H1 (cell line): ENCODE measurements at regions not wholly inside any gene's neighbourhood (a gene's known extent, or its start where the extent isn't known, plus 50 kb on each side); places are given as distances from the start of the nearest gene placed in this dataset.

Experiments used
- CTCF ChIA-PET: fragments of 300-600 bp; sonication (Branson Sonifier 250); formaldehyde crosslinking; loops from one replicate; lab custom pipeline; 2021; ENCODE audit not compliant: partially characterized antibody; lab: Charles Lee
- POLR2A ChIA-PET: fragments of 300-600 bp; sonication (Branson Sonifier 250); formaldehyde crosslinking; loops from one replicate; lab custom pipeline; 2021; ENCODE audit warnings: inconsistent platforms; ENCODE audit not compliant: partially characterized antibody; lab: Charles Lee
- DNase-seq, 2 experiments: peaks; one replicate each; pipeline versions ENCODE4 v3.0.0 to v3.0.0-alpha.2; 2010 to 2022; ENCODE audit warnings: low spot score in 2 of 2, low read depth in 1 of 2, mixed read lengths in 1 of 2
- FAIRE-seq: peaks from 2 replicates; lab custom pipeline; 2011; peaks lifted over from hg19 to GRCh38; lab: Jason Lieb, UNC
- H2AFZ ChIP-seq: 2 replicates; pipeline ENCODE4 v1.8.1; 2012; ENCODE audit warnings: low read length, inconsistent platforms
- H2AK5ac ChIP-seq: 2 replicates; pipeline ENCODE4 v1.6.1; 2013; ENCODE audit warnings: low read depth, low read length
- H2BK120ac ChIP-seq: replicated peaks from 2 replicates; pipeline ENCODE3; 2013; ENCODE audit warnings: low read depth, low read length, inconsistent platforms
- H2BK12ac ChIP-seq: 2 replicates; pipeline ENCODE4 v1.6.1; 2013; ENCODE audit warnings: low read depth, low read length
- H2BK15ac ChIP-seq: 2 replicates; pipeline ENCODE4 v1.6.1; 2013; ENCODE audit warnings: low read length
- H2BK20ac ChIP-seq: 2 replicates; pipeline ENCODE4 v1.6.1; 2013; ENCODE audit warnings: low read length
- H2BK5ac ChIP-seq: 2 replicates; pipeline ENCODE4 v1.6.1; 2013; ENCODE audit warnings: low read depth, low read length
- H3K14ac ChIP-seq: 2 replicates; pipeline ENCODE4 v1.6.1; 2013; ENCODE audit warnings: inconsistent platforms; ENCODE audit not compliant: insufficient read length
- H3K18ac ChIP-seq: 2 replicates; pipeline ENCODE4 v1.6.1; 2013; ENCODE audit warnings: low read length; ENCODE audit errors: extremely low read depth
- H3K23ac ChIP-seq: 2 replicates; pipeline ENCODE4 v1.6.1; 2013; ENCODE audit warnings: inconsistent platforms; ENCODE audit not compliant: insufficient read length
- H3K23me2 ChIP-seq: 2 replicates; pipeline ENCODE4 v1.6.1; 2013; ENCODE audit warnings: low read depth, low read length
- H3K27ac ChIP-seq: 2 replicates; pipeline ENCODE4 v1.6.1; 2011; ENCODE audit warnings: low read depth, low read length, inconsistent platforms
- H3K27me3 ChIP-seq, 4 experiments: replicated peaks in 1 of 4; 1 replicate in 1 of 4; 2 replicates in 3 of 4; pipeline versions ENCODE4 v1.6.1 to v1.8.1; 2011 to 2013; ENCODE audit warnings: low read length in 3 of 4, mild to moderate bottlenecking in 3 of 4, inconsistent platforms in 2 of 4, mixed read lengths in 2 of 4, moderate library complexity in 1 of 4; ENCODE audit not compliant: control insufficient read depth in 3 of 4, insufficient read depth in 3 of 4; ENCODE audit errors: extremely low read depth in 1 of 4
- H3K36me3 ChIP-seq, 4 experiments: 2 replicates each; pipeline versions ENCODE4 v1.6.1 to v1.8.1; 2011 to 2013; ENCODE audit warnings: mild to moderate bottlenecking in 4 of 4, low read length in 3 of 4, moderate library complexity in 2 of 4, control low read depth in 1 of 4, inconsistent platforms in 1 of 4; ENCODE audit not compliant: insufficient read depth in 4 of 4, control insufficient read depth in 2 of 4
- H3K4ac ChIP-seq: replicated peaks from 2 replicates; pipeline ENCODE3; 2013; ENCODE audit warnings: low read length, low read depth, mixed read lengths, inconsistent platforms; ENCODE audit not compliant: insufficient read length
- H3K4me1 ChIP-seq, 4 experiments: replicated peaks in 1 of 4; 1 replicate in 1 of 4; 2 replicates in 3 of 4; pipeline versions ENCODE4 v1.6.1 to v1.8.1; 2011 to 2013; ENCODE audit warnings: low read length in 3 of 4, inconsistent platforms in 2 of 4, mixed read lengths in 1 of 4; ENCODE audit not compliant: insufficient read depth in 4 of 4, control insufficient read depth in 3 of 4
- H3K4me2 ChIP-seq, 2 experiments: 2 replicates each; pipeline versions ENCODE4 v1.6.1 to v1.8.1; 2011 to 2013; ENCODE audit warnings: low read depth in 2 of 2, low read length in 2 of 2, control low read depth in 1 of 2, inconsistent platforms in 1 of 2, mild to moderate bottlenecking in 1 of 2; ENCODE audit not compliant: insufficient read depth in 1 of 2
- H3K4me3 ChIP-seq, 4 experiments: fragments of 200-600, 300-600 bp in 1 of 4; sonication (generic), shearing (Covaris generic), sonication (Bioruptor Twin) in 1 of 4; 2 replicates each; pipeline versions ENCODE4 v1.5.1 to v1.8.1; 2011 to 2016; ENCODE audit warnings: low read length in 4 of 4, low read depth in 3 of 4, control low read depth in 2 of 4, inconsistent platforms in 2 of 4, mild to moderate bottlenecking in 2 of 4, mixed read lengths in 1 of 4, moderate library complexity in 1 of 4; ENCODE audit not compliant: insufficient read depth in 2 of 4; ENCODE audit errors: extremely low read depth in 1 of 4
- H3K56ac ChIP-seq: replicated peaks from 2 replicates; pipeline ENCODE3; 2013; ENCODE audit warnings: low read depth, mild to moderate bottlenecking, mixed read lengths, low read length, inconsistent platforms; ENCODE audit not compliant: insufficient read length
- H3K79me1 ChIP-seq: 2 replicates; pipeline ENCODE4 v1.6.1; 2013; ENCODE audit warnings: low read depth, low read length, control low read depth
- H3K79me2 ChIP-seq, 2 experiments: 2 replicates each; pipeline versions ENCODE4 v1.6.1 to v1.8.1; 2012 to 2013; ENCODE audit warnings: low read length in 2 of 2, mild to moderate bottlenecking in 2 of 2, inconsistent platforms in 1 of 2; ENCODE audit not compliant: insufficient read depth in 2 of 2, control insufficient read depth in 1 of 2
- H3K9ac ChIP-seq, 4 experiments: replicated peaks in 1 of 4; 1 replicate in 1 of 4; 2 replicates in 3 of 4; pipeline versions ENCODE4 v1.6.1 to v1.8.1; 2011 to 2013; ENCODE audit warnings: low read depth in 3 of 4, low read length in 3 of 4, control low read depth in 2 of 4, mild to moderate bottlenecking in 2 of 4, moderate library complexity in 2 of 4, inconsistent platforms in 1 of 4; ENCODE audit errors: extremely low read depth in 1 of 4
- H3K9me3 ChIP-seq, 2 experiments: 2 replicates each; pipeline versions ENCODE4 v1.6.1 to v1.8.1; 2012 to 2013; ENCODE audit warnings: mild to moderate bottlenecking in 2 of 2, moderate library complexity in 2 of 2, control low read depth in 1 of 2, inconsistent platforms in 1 of 2, low read depth in 1 of 2, low read length in 1 of 2, mixed read lengths in 1 of 2; ENCODE audit not compliant: insufficient read depth in 2 of 2
- H4K20me1 ChIP-seq, 2 experiments: replicated peaks in 1 of 2; 2 replicates each; pipeline versions ENCODE3 to v1.8.1; 2011 to 2013; ENCODE audit warnings: inconsistent platforms in 2 of 2, low read length in 2 of 2, mild to moderate bottlenecking in 1 of 2; ENCODE audit not compliant: insufficient read depth in 2 of 2, control insufficient read depth in 1 of 2
- H4K5ac ChIP-seq: 2 replicates; pipeline ENCODE4 v1.6.1; 2013; ENCODE audit warnings: low read length, low read depth, mixed read lengths, inconsistent platforms; ENCODE audit not compliant: insufficient read length
- H4K8ac ChIP-seq: 2 replicates; pipeline ENCODE4 v1.8.0; 2013; ENCODE audit warnings: mild to moderate bottlenecking, moderate library complexity, low read length, inconsistent platforms; ENCODE audit not compliant: insufficient read depth; ENCODE audit errors: extremely low read depth
- H4K91ac ChIP-seq: replicated peaks from 2 replicates; pipeline ENCODE3; 2013; ENCODE audit warnings: low read length, mixed read lengths, inconsistent platforms; ENCODE audit not compliant: insufficient read length
- ASH2L ChIP-seq: fragments of 200-600, 300-600 bp; sonication (generic); IDR thresholded peaks from one replicate; pipeline ENCODE4 v1.7.1; 2017; ENCODE audit warnings: low read length
- HDAC2 ChIP-seq, 2 experiments: fragments of 300-600 bp in 1 of 2; sonication (generic) in 1 of 2; IDR thresholded peaks; 2 replicates each; pipeline ENCODE4 v1.6.1; 2011 to 2012; ENCODE audit warnings: low read depth in 2 of 2, low read length in 2 of 2, mild to moderate bottlenecking in 2 of 2, moderate library complexity in 2 of 2, borderline replicate concordance in 1 of 2, inconsistent platforms in 1 of 2
- JUND ChIP-seq: IDR thresholded peaks from 2 replicates; pipeline ENCODE4 v1.6.1; 2011; ENCODE audit warnings: mild to moderate bottlenecking, improper control_type of control experiment, low read length
- KDM4A ChIP-seq: IDR thresholded peaks from one replicate; pipeline ENCODE4 v1.7.1; 2012; ENCODE audit warnings: low read depth, mild to moderate bottlenecking, moderate library complexity, low read length, inconsistent platforms; ENCODE audit not compliant: severe bottlenecking
- KDM5A ChIP-seq: fragments of 200-600 bp; IDR thresholded peaks from 2 replicates; pipeline ENCODE4 v1.7.1; 2012; ENCODE audit warnings: mild to moderate bottlenecking, low read length, inconsistent platforms, mixed read lengths
- NANOG ChIP-seq: IDR thresholded peaks from 2 replicates; pipeline ENCODE4 v1.6.1; 2011; ENCODE audit warnings: low read length, low read depth, mild to moderate bottlenecking, inconsistent platforms; ENCODE audit not compliant: insufficient read depth, poor library complexity, severe bottlenecking
- SP1 ChIP-seq: IDR thresholded peaks from 2 replicates; pipeline ENCODE4 v1.6.1; 2011; ENCODE audit warnings: low read depth, low read length
- SP2 ChIP-seq: IDR thresholded peaks from 2 replicates; pipeline ENCODE4 v1.6.1; 2012; ENCODE audit warnings: mild to moderate bottlenecking, low read length, inconsistent platforms
- TBP ChIP-seq: IDR thresholded peaks from 2 replicates; pipeline ENCODE4 v1.6.1; 2011; ENCODE audit warnings: low read depth, low read length, improper control_type of control experiment
- YY1 ChIP-seq: IDR thresholded peaks from 2 replicates; pipeline ENCODE4 v1.6.1; 2011; ENCODE audit warnings: low read depth, mild to moderate bottlenecking, low read length
- WGBS, 2 experiments: shearing (Covaris generic) in 1 of 2; methylation state at CpG; one replicate each; pipeline versions ENCODE4 v1.1.6 to v1.1.7; 2013 to 2015; ENCODE audit warnings: low lambda C conversion rate in 2 of 2, mixed read lengths in 2 of 2, inconsistent platforms in 1 of 2, low coverage in 1 of 2, missing lambda C conversion rate in 1 of 2; ENCODE audit not compliant: insufficient replicate concordance in 2 of 2, insufficient coverage in 1 of 2, insufficient read length in 1 of 2; ENCODE audit errors: extremely low coverage in 1 of 2, missing lambda C conversion rate in 1 of 2; 5-methylcytosine and 5-hydroxymethylcytosine counted together
- TF ChIP-seq, protein P1 (sequence below), 3 experiments: IDR thresholded peaks; 1 replicate in 2 of 3; 2 replicates in 1 of 3; pipeline versions ENCODE4 v1.5.1 to v1.6.1; 2011; ENCODE audit warnings: low read length in 3 of 3, mild to moderate bottlenecking in 3 of 3, inconsistent platforms in 2 of 3, low read depth in 1 of 3, moderate library complexity in 1 of 3; ENCODE audit not compliant: insufficient read depth in 1 of 3; ENCODE audit errors: control extremely low read depth in 1 of 3

DNA sequence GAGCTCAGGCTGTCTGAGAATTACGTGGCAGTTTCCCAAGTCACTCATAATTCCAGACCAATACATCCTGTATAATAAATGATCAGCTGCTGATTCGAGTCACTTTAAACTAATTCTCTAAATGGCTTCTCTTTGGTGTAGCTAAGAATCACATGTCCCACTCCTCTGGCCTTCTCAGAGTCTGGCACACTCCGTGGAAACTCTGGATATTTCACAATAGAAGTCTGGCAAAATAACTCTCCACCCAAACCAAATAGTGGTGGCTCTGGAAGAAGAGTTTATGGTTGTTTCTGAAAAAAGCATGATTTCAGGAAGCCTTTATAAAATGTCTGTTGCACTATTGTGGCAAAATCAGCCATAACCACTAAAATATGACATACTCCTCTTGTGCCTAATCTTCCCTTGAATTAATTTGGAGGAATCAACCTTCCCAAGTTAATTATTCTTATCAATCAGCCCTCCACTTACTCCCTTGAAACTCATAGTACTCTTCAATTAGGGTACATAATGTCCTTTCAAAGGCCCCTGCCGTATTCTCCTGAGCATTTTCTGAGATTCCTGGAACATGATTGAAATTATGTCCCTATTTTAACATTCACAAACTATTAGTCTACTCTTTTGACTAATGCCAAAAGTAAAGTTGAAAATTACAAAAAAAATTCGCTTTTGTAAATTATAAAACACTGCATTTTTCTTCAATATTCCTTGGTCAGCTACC, 991.6 kb downstream of the FAT4 start:
- no peak overlapping the region for H3K56ac ChIP-seq
- no peak overlapping the region for H2BK120ac ChIP-seq
- no peaks in the 10 kb centered on the region for H3K79me2 ChIP-seq
- no peak overlapping the region for H2AFZ ChIP-seq
- H2BK20ac ChIP-seq: no peak overlapping the region
- no peaks in the 10 kb centered on the region for H3K4me1 ChIP-seq
- ChIA-PET POLR2A (no interaction called here), CTCF (interaction anchor here (1.4 kb wide), 1 partner anchor 277 kb away, joined by 3 read pairs; no protein-coding TSS in a partner anchor)
- no peaks in the 10 kb centered on the region for H3K36me3 ChIP-seq
- no peak overlapping the region for H3K9ac ChIP-seq
- H2BK12ac ChIP-seq: no peak overlapping the region
- DNase-seq (no peak), FAIRE-seq (no peak)
- 90% methylated on average over 5 of the region's 5 CpGs; no CpG with 5 or more reads in 1 of the 2 experiments for WGBS, 2 experiments
- no peaks in the 10 kb centered on the region for H3K79me1 ChIP-seq
- H3K4ac ChIP-seq: no peak overlapping the region
- no peak overlapping the region for H3K27ac ChIP-seq
- no peak overlapping the region for H2BK5ac ChIP-seq
- no peak overlapping the region for H4K5ac ChIP-seq
- no peak overlapping the region for H3K23ac ChIP-seq
- no peak overlapping the region for H4K8ac ChIP-seq
- no peak overlapping the region for H2BK15ac ChIP-seq
- no peak overlapping the region for H3K18ac ChIP-seq
- H3K14ac ChIP-seq: no peak overlapping the region
- H4K20me1 ChIP-seq: no peaks in the 10 kb centered on the region
- no peak overlapping the region for H4K91ac ChIP-seq
- H3K4me2 ChIP-seq: no peak overlapping the region
- H3K4me3 ChIP-seq: no peak overlapping the region
- H3K27me3 ChIP-seq: no peaks in the 10 kb centered on the region
- H3K9me3 ChIP-seq: no peaks in the 10 kb centered on the region
- no peaks in the 10 kb centered on the region for H3K23me2 ChIP-seq
- H2AK5ac ChIP-seq: no peak overlapping the region
- TF ChIP-seq NANOG (no peak), KDM4A (no peak), SP2 (no peak), TBP (no peak), HDAC2 (IDR thresholded peaks at IDR 0.05; ENCODE audit: borderline replicate concordance in 1 of 2, low read depth in 2 of 2, low read length in 2 of 2) (no peak), KDM5A (no peak), JUND (no peak), SP1 (no peak), ASH2L (no peak), YY1 (no peak)
- TF ChIP-seq, protein P1, sequence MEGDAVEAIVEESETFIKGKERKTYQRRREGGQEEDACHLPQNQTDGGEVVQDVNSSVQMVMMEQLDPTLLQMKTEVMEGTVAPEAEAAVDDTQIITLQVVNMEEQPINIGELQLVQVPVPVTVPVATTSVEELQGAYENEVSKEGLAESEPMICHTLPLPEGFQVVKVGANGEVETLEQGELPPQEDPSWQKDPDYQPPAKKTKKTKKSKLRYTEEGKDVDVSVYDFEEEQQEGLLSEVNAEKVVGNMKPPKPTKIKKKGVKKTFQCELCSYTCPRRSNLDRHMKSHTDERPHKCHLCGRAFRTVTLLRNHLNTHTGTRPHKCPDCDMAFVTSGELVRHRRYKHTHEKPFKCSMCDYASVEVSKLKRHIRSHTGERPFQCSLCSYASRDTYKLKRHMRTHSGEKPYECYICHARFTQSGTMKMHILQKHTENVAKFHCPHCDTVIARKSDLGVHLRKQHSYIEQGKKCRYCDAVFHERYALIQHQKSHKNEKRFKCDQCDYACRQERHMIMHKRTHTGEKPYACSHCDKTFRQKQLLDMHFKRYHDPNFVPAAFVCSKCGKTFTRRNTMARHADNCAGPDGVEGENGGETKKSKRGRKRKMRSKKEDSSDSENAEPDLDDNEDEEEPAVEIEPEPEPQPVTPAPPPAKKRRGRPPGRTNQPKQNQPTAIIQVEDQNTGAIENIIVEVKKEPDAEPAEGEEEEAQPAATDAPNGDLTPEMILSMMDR (IDR thresholded peaks at IDR 0.05; ENCODE audit: control extremely low read depth in 1 of 3, insufficient read depth in 1 of 3, low read depth in 1 of 3, low read length in 3 of 3): no peak
